ENCODE measurements at regions not wholly inside any gene's neighbourhood (a gene's known extent, or its start where the extent isn't known, plus 50 kb on each side); places are given as distances from the start of the nearest gene placed in this dataset.

DNA sequence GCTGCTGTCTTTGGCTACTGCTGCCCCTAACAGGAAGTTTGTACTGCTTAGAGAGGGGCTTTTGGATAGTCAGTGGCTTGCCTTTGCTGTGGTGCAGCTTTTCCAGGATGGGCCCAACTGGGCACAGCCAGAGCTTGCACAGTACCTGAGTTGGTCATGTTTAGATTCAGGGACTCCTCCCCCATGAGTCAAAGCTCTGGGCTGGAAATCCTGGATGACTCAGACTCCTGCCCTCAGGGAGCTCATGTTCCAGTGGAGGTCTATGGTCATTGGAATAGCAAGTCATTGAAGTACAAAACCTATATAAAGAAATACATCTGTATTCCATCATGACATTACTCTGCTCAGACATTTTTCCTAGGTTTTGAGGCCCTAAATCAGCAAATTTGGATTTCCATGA is 66.7 kb upstream of the PJA1 start:
- no peak for TF ChIP-seq CTCF (IDR thresholded peaks at IDR 0.05)
- no peak for TF ChIP-seq POLR2A (IDR thresholded peaks at IDR 0.05)
